ENCODE measurements at regions not wholly inside any gene's neighbourhood (a gene's known extent, or its start where the extent isn't known, plus 50 kb on each side); places are given as distances from the start of the nearest gene placed in this dataset.

GRCh38 chr2:103618112-103618511, 856.3 kb downstream of the TMEM182 start:
- no peak overlapping the region for H3K4me3 ChIP-seq (ENCODE audit: control insufficient read depth, low read depth, low read length)
- DNase-seq (ENCODE audit: low read depth): no peak
- TF ChIP-seq CTCF (conservative IDR thresholded peaks at IDR 0.05; ENCODE audit: control insufficient read depth, insufficient read depth, low read depth, low read length): no peak

GRCh38 chr2:103627301-103627700, 865.5 kb downstream of the TMEM182 start:
- TF ChIP-seq CTCF (conservative IDR thresholded peaks at IDR 0.05; ENCODE audit: control insufficient read depth, insufficient read depth, low read depth, low read length): no peak
- DNase-seq (ENCODE audit: low read depth): no peak
- no peak overlapping the region for H3K4me3 ChIP-seq (ENCODE audit: control insufficient read depth, low read depth, low read length)

- DNase-seq (ENCODE audit: low read depth): no peak
- no peak for TF ChIP-seq CTCF (conservative IDR thresholded peaks at IDR 0.05; ENCODE audit: control insufficient read depth, insufficient read depth, low read depth, low read length)
- H3K4me3 ChIP-seq (ENCODE audit: control insufficient read depth, low read depth, low read length): no peak overlapping the region
Observed at GRCh38 chr2:103638978-103639377, 877.1 kb downstream of the TMEM182 start.

GRCh38 chr2:103656558-103656957, 894.7 kb downstream of the TMEM182 start:
- H3K4me3 ChIP-seq (ENCODE audit: control insufficient read depth, low read depth, low read length): no peak overlapping the region
- no peak for DNase-seq (ENCODE audit: low read depth)
- no peak for TF ChIP-seq CTCF (conservative IDR thresholded peaks at IDR 0.05; ENCODE audit: control insufficient read depth, insufficient read depth, low read depth, low read length)

- no peak for DNase-seq (ENCODE audit: low read depth)
- no peak overlapping the region for H3K4me3 ChIP-seq (ENCODE audit: control insufficient read depth, low read depth, low read length)
- no peak for TF ChIP-seq CTCF (conservative IDR thresholded peaks at IDR 0.05; ENCODE audit: control insufficient read depth, insufficient read depth, low read depth, low read length)
Observed at GRCh38 chr2:103660519-103660918, 898.7 kb downstream of the TMEM182 start.

GRCh38 chr2:103660947-103661346, 899.1 kb downstream of the TMEM182 start:
- DNase-seq (ENCODE audit: low read depth): no peak
- TF ChIP-seq CTCF (conservative IDR thresholded peaks at IDR 0.05; ENCODE audit: control insufficient read depth, insufficient read depth, low read depth, low read length): no peak
- H3K4me3 ChIP-seq (ENCODE audit: control insufficient read depth, low read depth, low read length): no peak overlapping the region

GRCh38 chr2:103664690-103665089, 902.9 kb downstream of the TMEM182 start:
- DNase-seq (ENCODE audit: low read depth): no peak
- no peak overlapping the region for H3K4me3 ChIP-seq (ENCODE audit: control insufficient read depth, low read depth, low read length)
- no peak for TF ChIP-seq CTCF (conservative IDR thresholded peaks at IDR 0.05; ENCODE audit: control insufficient read depth, insufficient read depth, low read depth, low read length)
